GM19438 (cell line): ENCODE measurements at regions not wholly inside any gene's neighbourhood (a gene's known extent, or its start where the extent isn't known, plus 50 kb on each side); places are given as distances from the start of the nearest gene placed in this dataset.

Source experiments
- ATAC-seq: cut with Tn5 transposase; IDR thresholded peaks from one replicate; pipeline ENCODE4 v1.9.1; 2021; ENCODE audit warnings: low read depth; ENCODE audit not compliant: unreplicated experiment

DNA sequence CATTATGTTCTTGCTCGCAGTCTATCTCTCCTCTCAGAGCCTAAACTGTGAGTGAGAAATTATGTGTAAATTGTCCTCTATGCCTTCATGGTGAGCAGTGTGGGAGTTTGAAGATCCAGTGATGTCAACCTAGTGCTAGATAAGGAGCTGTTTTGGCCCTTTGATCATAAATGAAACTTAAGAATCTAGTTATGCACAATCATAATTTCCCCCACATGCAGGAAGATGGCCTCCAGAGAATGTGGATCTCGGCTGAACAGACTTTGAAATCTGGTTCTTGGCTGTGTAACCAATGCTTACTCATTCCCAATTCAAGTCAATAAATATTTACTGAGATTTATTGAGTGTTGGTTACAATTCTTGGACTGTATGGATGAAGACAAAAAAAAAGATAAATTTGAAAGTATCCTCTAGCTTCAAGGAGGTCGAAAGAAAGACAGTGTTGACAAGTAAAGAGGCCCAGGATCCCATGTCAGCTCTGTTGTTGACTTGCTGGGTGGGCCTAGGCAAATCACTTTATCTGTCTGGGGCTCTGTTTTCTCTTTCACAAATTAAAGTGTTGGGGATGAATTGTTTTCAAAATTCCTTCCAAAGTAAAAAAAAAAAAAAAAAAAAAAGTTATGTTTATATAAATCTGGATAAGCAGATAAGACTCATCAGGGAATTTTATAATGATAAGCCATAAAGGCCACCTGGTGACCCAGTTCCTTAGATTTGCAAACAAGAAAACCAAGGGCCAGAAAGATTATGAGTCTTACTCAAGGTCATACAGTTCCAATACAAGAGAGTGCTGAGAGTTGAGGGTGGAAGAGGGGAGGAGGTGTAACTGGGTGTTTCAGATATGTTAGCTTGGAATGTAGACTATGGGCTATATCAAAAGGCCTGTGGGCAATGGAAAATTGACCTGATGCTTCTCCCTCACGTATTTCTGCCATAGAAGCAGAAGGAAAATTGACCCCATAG, 969.9 kb downstream of the KCNMA1 start:
- ATAC-seq: no peak

DNA sequence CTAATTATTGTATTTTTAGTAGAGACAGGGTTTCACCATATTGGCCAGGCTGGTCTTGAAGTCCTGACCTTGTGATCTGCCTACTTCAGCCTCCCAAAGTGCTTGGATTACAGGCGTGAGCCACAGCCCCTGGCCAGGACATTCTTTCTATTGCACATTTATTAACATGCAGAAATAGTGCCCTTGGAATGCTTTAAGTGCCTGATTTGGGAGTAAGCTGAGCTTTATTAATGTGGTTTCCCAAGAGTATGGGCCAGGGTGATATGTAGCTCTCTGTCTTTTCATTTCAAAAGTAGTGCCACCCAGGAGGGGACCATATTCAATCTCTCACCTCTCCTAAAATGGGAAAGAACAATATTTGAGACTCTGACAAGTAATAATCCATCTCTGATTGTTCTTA, 970.7 kb downstream of the KCNMA1 start:
- no peak for ATAC-seq

DNA sequence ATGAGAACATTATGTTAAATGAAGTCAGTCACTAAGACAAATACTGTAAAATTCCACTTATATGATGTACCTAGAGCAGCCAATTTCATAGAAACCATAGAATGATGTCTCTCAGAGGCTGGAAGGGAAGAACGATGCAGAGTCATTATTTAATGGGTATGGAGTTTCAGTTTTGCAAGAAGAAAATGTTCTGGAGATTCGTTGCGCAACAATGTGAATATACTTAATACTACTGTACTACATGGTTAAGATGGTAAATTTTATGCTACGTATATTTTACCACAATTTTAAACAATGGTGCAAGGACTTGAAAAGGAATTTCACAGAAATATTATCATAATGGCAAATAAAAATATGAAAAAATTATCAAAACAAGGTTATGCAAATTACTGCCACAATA, 972.6 kb downstream of the KCNMA1 start:
- ATAC-seq: no peak

DNA sequence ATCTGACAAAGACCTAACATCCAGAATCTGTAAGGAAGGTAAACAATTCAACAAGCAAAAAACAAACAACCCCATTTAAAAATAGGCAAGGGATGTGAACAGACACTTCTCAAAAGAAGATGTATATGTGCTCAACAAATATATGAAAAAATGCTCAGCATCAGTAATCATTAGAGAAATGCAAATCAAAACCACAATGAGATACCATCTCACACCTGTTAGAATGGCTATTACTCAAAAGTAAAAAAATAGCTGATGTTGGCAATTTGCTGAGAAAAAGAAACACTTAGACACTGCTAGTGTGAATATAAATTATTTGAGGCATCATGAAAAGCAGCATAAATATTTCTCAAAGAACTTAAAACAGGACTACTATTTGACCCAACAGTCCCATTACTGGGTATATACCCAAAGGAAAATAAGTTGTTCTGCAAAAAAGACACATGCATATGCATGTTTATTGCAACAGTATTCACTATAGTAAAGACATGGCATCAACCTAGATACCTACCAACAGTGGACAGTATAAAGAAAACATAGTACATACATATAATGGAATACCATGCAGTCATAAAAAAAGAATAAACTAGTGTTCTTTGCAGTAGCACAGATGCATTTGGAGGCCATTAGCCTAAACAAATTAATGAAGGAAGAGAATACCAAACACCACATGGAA, 980.1 kb downstream of the KCNMA1 start:
- no peak for ATAC-seq

DNA sequence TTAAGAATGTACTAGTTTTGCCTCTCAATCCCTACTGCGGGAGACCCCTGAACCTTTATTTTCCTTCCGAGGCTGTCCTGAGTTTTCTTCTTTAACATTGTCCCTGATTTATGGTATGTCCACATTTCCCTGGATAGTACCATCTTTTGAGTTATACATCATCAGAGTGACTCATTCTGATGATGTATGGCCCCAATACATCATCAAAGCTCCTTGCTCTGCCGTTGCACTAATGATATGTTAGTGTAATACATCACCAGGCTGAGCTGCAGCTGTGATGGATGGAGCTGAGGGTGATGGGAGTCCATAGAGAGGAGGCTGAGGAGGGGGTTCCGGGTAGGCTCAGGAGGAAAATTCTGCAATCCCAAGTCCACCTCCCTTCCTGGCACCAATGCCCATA, 986.5 kb downstream of the KCNMA1 start:
- ATAC-seq: no peak

DNA sequence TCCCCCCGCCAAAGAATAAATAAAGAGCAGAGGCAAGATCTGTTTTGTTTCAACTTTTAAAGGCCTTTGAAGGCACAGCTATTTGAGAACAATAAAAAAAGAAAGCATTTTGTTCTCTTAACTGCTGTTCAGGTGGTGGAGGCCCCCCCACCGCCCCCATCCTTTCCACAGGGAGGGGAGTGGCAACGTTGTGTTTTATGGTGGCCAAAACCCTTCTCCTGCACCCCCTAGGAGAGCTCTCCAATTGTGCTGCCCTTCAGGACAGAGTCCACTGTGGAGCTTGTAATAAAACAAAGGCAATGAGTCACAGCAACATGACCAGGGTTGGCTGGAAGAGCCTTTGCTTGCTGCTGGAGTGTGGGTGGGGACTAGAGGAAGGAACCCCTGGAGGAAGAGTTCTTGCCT, 987.9 kb downstream of the KCNMA1 start:
- no peak for ATAC-seq

DNA sequence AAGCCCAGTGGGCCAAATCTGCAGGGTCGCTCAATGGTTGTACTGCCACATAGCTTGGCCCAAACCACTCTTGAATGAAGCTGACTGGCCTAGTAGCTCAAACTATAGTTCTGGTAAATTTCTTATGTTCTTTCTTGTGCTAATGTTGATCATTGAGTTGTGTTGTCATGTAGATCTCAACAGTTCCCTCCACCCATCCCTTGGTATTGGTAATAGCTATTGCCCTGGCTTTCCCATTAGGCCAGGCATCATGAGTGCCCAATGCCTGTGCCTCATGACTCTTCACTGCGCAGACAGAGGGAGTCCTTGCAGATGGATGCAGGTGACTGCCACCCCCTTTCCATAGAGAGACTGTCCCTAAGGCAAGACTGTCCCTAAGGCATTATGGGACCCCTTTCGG, 988.4 kb downstream of the KCNMA1 start:
- ATAC-seq: no peak

DNA sequence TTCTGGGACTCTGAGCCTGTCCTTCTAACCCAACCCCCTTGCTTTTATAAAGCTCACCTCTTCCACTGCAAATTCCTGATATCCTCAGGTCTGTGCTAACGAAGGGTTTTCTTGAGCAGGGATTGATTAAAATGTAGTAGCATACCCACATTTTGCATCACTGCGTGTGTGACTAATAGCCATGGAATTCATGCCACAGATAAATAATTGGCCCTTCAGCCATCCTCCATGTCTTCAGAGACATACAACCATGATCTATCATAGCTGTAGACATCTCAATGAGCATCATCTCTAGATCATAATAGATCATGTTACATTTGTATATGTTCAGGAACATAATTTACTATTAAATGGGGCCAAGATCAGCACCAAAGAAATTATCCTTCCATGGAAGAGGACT, 990.3 kb downstream of the KCNMA1 start:
- no peak for ATAC-seq

DNA sequence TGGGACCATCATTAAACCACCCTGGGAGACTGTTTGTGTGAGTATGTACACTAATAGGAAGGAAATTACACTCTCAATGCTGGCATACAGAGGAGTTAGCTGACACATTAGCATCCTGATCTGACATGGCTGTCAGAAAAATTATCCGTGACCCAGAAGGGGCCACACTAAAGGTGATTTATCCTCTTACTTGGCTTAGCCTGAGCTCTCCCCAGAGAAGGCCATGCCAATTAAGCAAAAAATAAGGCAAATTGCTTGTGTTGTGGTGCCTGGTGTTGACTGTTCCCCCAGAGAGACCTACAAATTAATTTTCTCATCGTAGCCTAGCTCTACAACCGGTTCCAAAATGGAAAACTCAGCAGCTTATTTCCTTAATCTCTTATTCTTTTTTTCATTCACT, 992.3 kb downstream of the KCNMA1 start:
- no peak for ATAC-seq

DNA sequence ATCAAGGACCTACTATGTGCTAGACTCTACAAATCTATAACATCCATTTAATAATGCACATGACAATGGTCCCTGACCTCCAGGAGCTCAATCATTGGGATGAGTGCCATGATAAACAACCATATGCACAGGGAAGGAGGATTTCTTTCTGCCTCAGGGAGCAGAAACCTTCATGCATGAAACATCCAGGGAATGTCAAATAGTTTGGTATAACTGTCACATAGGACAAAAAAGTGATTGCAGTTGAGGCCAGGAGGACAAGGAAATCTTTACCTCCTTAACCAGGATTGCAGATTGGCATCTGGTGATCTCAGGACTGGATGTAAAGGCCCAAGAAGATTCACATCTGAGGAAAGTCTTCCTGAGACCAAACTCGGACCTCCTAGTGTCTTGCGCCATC, 993.1 kb downstream of the KCNMA1 start:
- no peak for ATAC-seq

DNA sequence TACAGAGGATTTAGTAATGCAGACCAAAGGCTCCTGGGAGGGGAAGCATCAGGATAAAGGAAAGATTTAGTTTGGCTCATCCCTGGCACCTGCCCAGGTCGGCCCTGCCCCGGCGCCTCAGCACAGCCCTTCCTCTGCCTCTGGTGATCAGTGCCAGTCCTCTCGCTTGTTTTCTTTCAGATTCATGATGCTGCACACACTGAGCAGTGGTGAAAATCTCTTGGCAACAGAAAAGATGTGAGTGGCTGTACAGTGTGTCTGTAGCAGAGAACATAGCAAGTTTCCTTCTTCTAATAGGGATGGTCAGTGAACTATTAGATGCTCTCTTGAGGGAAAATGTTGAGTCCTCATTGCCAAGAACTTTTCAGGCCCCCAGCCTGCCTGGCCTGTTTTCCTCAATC, 994.1 kb downstream of the KCNMA1 start:
- no peak for ATAC-seq

DNA sequence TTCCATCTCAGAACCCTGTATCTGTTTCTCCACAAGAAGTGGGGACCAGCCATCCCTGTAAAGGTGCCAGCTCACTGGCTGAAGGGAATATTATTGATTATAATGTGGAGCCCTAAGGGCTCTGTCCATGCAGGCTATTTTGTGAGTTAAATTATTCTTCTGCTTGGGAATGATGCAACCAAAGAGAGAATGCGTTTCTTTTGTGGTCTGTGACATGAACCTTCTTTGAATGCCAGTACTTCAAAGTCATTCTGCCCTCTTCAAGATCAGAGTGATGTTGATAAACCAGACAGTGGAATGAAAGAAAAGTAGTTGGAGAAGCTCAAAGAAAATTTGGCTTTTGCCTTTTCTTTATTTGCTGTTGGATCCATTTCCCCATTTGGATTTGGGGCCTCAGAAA, 995.2 kb downstream of the KCNMA1 start:
- no peak for ATAC-seq

DNA sequence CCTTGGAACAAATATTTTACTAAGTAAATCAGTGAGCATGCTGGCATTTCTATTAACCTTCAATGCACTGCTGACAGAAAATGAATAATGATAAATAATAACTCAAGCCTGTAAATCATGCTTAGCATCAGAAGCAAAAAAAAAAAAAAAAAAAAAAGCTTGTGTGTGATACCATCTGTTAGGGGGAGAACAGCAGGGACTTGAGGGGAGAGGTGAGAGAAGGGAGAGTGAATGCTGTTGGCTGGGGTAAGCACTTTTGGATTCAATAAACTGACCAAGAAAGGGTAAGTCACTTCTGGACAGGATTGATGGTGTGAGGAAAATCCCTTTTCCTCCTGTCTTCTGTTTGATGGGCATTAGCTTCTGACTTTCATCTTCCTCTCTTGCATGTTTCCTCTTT, 996.4 kb downstream of the KCNMA1 start:
- no peak for ATAC-seq

DNA sequence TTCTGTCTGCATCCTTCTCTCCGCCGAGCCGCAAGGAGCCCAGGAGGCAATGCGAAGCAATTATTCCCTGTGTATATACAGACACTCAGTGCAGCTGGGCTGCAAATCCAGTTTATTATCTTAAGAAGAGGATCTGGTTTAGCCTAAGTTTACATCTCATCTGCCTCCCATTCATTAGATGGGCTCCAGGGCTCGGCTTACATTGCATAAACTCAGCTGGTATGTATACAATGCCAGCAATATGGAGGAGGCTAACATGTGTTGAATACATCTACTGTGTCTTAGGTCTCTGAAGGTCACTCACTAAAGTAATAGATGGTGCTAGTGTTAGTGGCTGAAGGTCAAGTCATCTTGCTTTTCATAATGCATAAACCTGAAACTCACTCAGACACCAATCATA, 996.8 kb downstream of the KCNMA1 start:
- no peak for ATAC-seq

DNA sequence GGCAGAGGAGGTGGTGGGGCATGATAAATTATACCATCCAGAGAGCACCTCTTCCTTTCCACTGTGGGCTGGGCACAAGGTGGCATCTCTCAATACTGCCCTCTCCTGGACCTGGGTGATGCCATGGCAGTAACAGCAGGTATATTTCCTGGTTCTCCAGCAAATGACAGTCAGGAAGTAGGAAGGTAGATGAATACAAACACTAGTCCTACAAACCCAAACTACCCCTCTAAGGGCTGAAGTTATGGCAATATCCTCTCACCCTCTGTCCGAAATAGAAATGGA, 1004.9 kb downstream of the KCNMA1 start:
- no peak for ATAC-seq

DNA sequence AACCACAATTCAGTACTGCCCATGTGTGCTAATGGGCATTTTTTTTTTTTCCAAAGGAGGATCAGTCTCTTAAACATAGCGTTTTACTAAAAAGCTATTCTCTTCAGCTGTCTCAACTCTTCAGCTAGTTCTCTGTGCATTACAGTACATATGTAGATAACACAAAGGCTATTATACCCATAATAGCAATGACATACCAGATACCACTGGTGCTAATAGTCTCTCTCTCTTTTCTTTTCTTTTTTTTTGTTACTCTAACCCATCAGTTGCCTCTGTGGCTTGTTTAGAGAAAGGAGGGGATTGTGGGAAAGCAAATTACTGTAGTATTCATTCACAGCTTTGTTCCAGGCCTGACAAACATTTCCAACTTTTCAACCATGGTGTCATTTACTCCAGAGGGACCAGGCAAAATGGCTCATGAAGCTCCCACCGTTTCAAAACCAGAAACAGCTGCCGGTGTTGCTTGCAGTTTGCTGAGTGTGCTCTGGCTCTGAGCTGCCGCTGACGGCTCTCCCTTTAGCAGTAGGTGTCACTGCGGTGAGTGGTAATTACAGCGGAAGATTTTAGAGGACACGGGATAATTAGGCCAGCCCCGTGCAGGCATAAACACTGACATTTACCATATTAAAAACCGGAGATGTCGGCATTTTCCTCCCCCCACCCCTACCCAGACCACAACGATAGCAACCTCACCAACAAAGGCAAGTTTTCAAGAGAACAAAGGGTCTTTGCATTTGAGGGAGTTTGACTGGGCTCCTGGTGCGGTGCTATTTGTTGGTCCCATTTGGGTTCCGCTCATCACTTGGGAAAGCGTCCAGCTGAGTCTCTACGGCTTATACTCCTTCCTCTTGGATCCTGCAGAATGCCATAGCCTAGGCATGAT, 1005.5 kb downstream of the KCNMA1 start:
- no peak for ATAC-seq

DNA sequence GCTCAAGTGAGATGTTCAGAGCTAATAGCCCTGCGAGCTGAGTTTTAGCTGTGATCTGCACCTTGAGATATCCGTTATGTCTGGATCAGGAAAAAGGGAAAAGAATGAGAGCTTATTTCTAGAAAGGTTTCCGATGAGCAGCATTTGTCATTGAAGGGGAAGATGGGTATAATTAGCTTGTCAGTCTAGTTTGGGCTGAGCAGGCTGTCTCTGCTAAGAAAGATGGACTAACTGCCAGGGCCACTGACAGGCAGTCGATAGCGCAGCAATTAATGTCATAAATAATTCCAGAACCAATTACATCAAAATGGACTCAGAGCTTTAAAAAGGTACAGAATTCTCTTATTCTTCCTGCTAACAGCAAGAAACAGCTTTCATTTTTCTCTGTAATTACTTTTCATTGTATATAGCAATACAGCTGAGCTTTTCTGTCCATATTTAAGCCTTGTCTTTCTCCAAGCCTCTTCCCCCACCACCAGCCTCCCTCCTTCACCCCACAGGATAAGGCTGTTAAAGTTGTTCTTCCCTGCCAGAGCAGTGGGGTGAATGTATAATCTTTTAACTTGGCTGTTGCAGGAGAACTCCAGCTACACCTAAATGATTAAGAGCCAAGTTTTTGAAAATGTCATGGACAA, 1006.5 kb downstream of the KCNMA1 start:
- no peak for ATAC-seq

DNA sequence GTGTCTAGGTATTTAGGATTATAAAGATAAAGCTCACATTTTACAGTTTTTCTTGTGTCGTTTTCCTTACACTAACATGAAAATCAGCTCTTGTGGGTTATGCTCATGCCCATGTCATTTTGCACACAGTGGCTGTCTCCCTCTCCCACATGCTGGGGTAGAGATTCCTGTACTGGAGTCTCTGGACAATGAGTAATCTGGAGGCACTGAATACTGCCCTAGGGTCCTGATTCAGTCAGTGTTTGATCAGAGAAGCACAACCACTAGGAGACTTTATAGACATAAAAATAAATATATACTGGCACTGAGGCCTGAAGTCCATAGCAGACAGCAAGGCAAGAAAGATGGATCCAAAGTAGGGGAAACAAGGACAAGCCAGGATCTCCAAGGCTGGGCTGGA, 1008.8 kb downstream of the KCNMA1 start:
- no peak for ATAC-seq

DNA sequence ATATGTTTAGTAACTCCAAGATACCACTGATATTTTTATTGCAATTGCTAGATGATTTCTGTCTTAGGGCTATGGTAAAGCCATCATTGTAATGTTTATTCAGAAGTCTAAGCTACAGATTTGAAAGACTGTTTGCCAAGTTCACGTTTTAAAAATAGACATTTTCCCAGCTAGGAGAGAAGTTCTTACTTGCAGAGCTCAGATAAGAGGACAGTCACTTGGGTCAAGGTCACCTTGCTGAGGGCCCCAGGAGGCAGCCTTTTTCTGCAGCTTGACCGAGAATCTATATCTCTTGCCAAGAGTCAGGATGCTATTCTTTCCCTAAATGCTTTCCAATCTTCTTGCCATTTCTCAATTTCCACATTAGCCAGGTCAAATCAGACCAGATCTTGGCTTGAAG, 1011.2 kb downstream of the KCNMA1 start:
- no peak for ATAC-seq

DNA sequence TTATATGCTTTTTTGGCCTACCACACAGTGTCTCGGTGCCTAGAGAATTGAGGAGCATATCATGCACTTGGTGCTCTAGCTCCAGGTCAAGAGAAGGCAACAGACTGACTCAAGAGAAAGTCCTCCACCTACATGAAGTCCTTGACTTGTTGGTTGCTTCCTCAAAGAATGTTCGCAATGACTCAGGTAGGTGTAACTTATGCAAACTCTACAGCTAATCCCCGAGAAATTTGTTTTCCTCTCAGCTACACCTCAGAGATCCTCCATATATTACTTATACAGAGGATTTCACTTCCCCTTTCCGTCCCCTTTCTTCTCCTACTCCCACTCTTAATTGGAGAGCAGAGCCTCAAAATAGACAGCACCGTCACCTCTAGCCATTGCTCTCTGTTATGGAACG, 1013.1 kb downstream of the KCNMA1 start:
- peak; percentile 89 for ATAC-seq
